DND-41 (cell line): ENCODE measurements at regions not wholly inside any gene's neighbourhood (a gene's known extent, or its start where the extent isn't known, plus 50 kb on each side); places are given as distances from the start of the nearest gene placed in this dataset.

Experiments used
- CTCF ChIP-seq: IDR thresholded peaks from 2 replicates; pipeline ENCODE4 v1.5.1; 2012; ENCODE audit warnings: borderline replicate concordance, low read length, moderate library complexity, mild to moderate bottlenecking; ENCODE audit not compliant: poor library complexity, severe bottlenecking; ENCODE audit errors: extremely low read depth
- EZH2 ChIP-seq: IDR thresholded peaks from 3 replicates; pipeline ENCODE4 v1.6.1; 2012; ENCODE audit warnings: borderline replicate concordance, low read depth, mild to moderate bottlenecking, moderate library complexity, low read length, inconsistent platforms; ENCODE audit not compliant: severe bottlenecking

- TF ChIP-seq CTCF (no peak), EZH2 (no peak)
These were observed 257.5 kb downstream of the SHQ1 start for GRCh38 chr3:72590732-72591221.
